ENCODE measurements at regions not wholly inside any gene's neighbourhood (a gene's known extent, or its start where the extent isn't known, plus 50 kb on each side); places are given as distances from the start of the nearest gene placed in this dataset.

DNA sequence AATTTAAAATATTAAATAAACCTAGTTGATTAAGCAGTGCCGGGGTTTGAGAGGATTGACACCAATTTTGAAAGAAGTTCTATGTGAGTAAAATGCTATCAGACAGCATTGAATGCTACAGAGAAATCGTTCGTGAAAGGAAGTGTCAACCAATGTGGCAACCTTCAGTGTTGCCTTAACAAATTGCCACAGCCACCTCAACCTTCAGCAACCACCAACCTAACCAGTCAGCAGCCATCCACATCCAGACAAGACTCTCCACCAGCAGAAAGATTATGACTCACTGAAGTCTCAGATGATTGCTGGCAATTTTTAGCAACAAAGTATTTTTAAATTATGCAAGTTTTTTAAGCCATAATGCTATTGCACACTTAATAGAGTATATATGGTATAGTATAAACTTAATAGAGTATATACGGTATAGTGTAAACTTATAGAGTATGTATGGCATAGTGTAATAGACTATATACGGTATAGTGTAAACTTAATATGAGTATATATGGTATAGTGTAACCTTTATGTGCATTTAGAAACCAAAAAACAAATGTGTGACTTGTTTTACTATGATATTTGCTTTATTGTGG is 65.3 kb upstream of the ID4 start:
- BruUV-seq (replicated peaks): no TSS peak
- POLR2A ChIA-PET (ENCODE audit: unreplicated experiment): no interaction called here

GRCh38 chr6:19772891-19773290 is 64.3 kb upstream of the ID4 start:
- BruUV-seq (replicated peaks): no TSS peak
- H3K4me3 ChIP-seq (ENCODE audit: low read length): no peak overlapping the region
- no peaks in the 10 kb centered on the region for H4K20me1 ChIP-seq (ENCODE audit: low read length)
- no peak for TF ChIP-seq EZH2 (IDR thresholded peaks at IDR 0.05; ENCODE audit: low read length, unreplicated experiment)
- peak; percentile 40; the same call in 1 of the 2 replicates for TF ChIP-seq CTCF (conservative IDR thresholded peaks at IDR 0.05; ENCODE audit: low read depth, low read length)
- H3K4me2 ChIP-seq (ENCODE audit: low read length): no peak overlapping the region
- H3K79me2 ChIP-seq (ENCODE audit: low read length): no peaks in the 10 kb centered on the region
- peak; percentile 50 for DNase-seq
- ChIA-PET POLR2A (ENCODE audit: unreplicated experiment) (no interaction called here), CTCF (interaction anchor here (0.6 kb wide), 1 partner anchor 748 kb away, joined by 3 read pairs; no protein-coding TSS in a partner anchor)
- no peak overlapping the region for H3K27ac ChIP-seq (ENCODE audit: low read length)
- no peaks in the 10 kb centered on the region for H3K9me3 ChIP-seq (ENCODE audit: low read length)
- no peaks in the 10 kb centered on the region for H3K36me3 ChIP-seq (ENCODE audit: low read depth, low read length)
- no peaks in the 10 kb centered on the region for H3K27me3 ChIP-seq (ENCODE audit: low read length)
- H2AFZ ChIP-seq (ENCODE audit: low read length): no peak overlapping the region
- H3K4me1 ChIP-seq (ENCODE audit: insufficient read depth, low read length): peaks cover 13% of the 10 kb centered on the region; the same call in 1 of the 2 replicates
- H3F3A ChIP-seq (ENCODE audit: low read length, unreplicated experiment): peaks cover 7% of the 10 kb centered on the region
- H3K9ac ChIP-seq (ENCODE audit: low read length): no peak overlapping the region
- intact Hi-C loops (cut with micrococcal nuclease): no loop called here
- peak; percentile 56 for ATAC-seq
- H3K9me2 ChIP-seq (replicated peaks; ENCODE audit: low read length): no peaks in the 10 kb centered on the region

More for the DNA sequence above, 65.3 kb upstream of the ID4 start:
- Histone ChIP-seq H3K27me3 (ENCODE audit: low read length) (no peaks in the 10 kb centered on the region), H3K9ac (ENCODE audit: low read length) (no peak overlapping the region), H3K9me2 (replicated peaks; ENCODE audit: low read length) (no peaks in the 10 kb centered on the region), H3K36me3 (ENCODE audit: low read depth, low read length) (no peaks in the 10 kb centered on the region), H3K79me2 (ENCODE audit: low read length) (no peaks in the 10 kb centered on the region), H3K27ac (ENCODE audit: low read length) (no peak overlapping the region), H3K4me1 (ENCODE audit: insufficient read depth, low read length) (peaks cover 13% of the 10 kb centered on the region; the same call in 1 of the 2 replicates), H3K4me3 (ENCODE audit: low read length) (no peak overlapping the region), H3K4me2 (ENCODE audit: low read length) (no peak overlapping the region), H3F3A (ENCODE audit: low read length, unreplicated experiment) (peaks cover 7% of the 10 kb centered on the region), H4K20me1 (ENCODE audit: low read length) (no peaks in the 10 kb centered on the region), H2AFZ (ENCODE audit: low read length) (no peak overlapping the region), H3K9me3 (ENCODE audit: low read length) (no peaks in the 10 kb centered on the region)
- ATAC-seq (peak; percentile 45; the same call in 1 of the 2 replicates), DNase-seq (peak; percentile 44)
- TF ChIP-seq CTCF (conservative IDR thresholded peaks at IDR 0.05; ENCODE audit: low read depth, low read length) (no peak), EZH2 (IDR thresholded peaks at IDR 0.05; ENCODE audit: low read length, unreplicated experiment) (no peak), EZH2phosphoT487 (IDR thresholded peaks at IDR 0.05; ENCODE audit: borderline replicate concordance, low read length) (no peak)
- CTCF ChIA-PET: no interaction called here
- intact Hi-C loops (cut with micrococcal nuclease): no loop called here

DNA sequence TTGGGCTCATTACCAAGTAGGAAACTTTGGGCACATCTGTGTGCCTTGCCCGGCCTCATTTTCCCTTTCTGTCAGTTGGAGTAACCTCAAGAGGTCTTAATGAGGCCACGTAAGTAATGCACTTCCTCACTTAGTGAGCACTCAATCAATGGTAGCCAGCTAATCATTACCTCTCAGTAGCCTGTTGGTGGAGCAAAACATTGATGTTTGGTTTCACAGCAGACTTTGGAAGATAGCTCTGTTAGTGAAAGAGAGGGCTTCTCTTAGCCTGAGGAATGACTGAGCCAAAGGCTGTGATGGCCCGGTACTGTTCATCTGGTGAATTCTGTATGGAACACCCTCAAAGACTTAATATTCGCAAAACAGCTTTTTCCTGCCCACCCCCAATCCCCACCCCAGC is 55.9 kb upstream of the ID4 start:
- no peak for DNase-seq
- BruUV-seq (replicated peaks): no TSS peak
- no peak for ATAC-seq

More for the DNA sequence above, 55.9 kb upstream of the ID4 start:
- Histone ChIP-seq H3K9me2 (replicated peaks; ENCODE audit: low read length) (no peaks in the 10 kb centered on the region), H3K27ac (ENCODE audit: low read length) (no peak overlapping the region), H3K9ac (ENCODE audit: low read length) (no peak overlapping the region), H2AFZ (ENCODE audit: low read length) (no peak overlapping the region), H3K4me1 (ENCODE audit: insufficient read depth, low read length) (no peaks in the 10 kb centered on the region), H3F3A (ENCODE audit: low read length, unreplicated experiment) (no peaks in the 10 kb centered on the region), H3K27me3 (ENCODE audit: low read length) (no peaks in the 10 kb centered on the region), H3K4me2 (ENCODE audit: low read length) (no peak overlapping the region), H3K9me3 (ENCODE audit: low read length) (no peaks in the 10 kb centered on the region), H4K20me1 (ENCODE audit: low read length) (no peaks in the 10 kb centered on the region), H3K79me2 (ENCODE audit: low read length) (no peaks in the 10 kb centered on the region), H3K4me3 (ENCODE audit: low read length) (no peak overlapping the region), H3K36me3 (ENCODE audit: low read depth, low read length) (no peaks in the 10 kb centered on the region)
- intact Hi-C loops (cut with micrococcal nuclease): no loop called here
- ChIA-PET CTCF (no interaction called here), POLR2A (ENCODE audit: unreplicated experiment) (no interaction called here)
- TF ChIP-seq CTCF (conservative IDR thresholded peaks at IDR 0.05; ENCODE audit: low read depth, low read length) (no peak), EZH2 (IDR thresholded peaks at IDR 0.05; ENCODE audit: low read length, unreplicated experiment) (no peak), EZH2phosphoT487 (IDR thresholded peaks at IDR 0.05; ENCODE audit: borderline replicate concordance, low read length) (no peak)

All from PC-3 (cell line).